GM21528 (cell line): ENCODE measurements at regions not wholly inside any gene's neighbourhood (a gene's known extent, or its start where the extent isn't known, plus 50 kb on each side); places are given as distances from the start of the nearest gene placed in this dataset.
A peak's percentile ranks its signal among the peaks of the same experiment; 100 is the strongest.
"Not testable (repeated sequence)": the region's sequence is repeated elsewhere in the genome, so short reads cannot be mapped to it uniquely, and the experiment has no call there.

Source experiments
- ATAC-seq: cut with Tn5 transposase; IDR thresholded peaks from one replicate; pipeline ENCODE4 v1.9.1; 2021; ENCODE audit warnings: mild to moderate bottlenecking, moderate library complexity; ENCODE audit not compliant: unreplicated experiment, low FRiP score

DNA sequence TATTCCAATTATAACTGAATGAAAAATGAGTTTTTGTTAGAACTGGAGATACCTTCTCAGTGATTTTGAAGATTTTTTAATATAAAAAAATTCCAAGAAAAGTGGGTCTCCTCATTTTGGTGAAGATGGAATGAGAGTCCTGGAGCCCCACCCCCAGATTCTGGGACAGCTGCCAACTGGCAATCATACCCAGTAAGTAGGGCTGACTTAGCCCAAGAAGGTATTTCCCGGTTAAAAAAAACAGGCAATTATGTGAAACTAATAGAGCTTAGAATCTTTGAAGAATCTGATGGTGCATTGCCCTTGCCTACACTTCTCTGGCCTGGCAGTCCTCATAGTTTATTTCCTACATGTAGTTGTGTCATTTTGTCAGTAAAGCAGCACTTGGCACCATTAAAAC, 52.8 kb upstream of the VWDE start:
- no peak for ATAC-seq

DNA sequence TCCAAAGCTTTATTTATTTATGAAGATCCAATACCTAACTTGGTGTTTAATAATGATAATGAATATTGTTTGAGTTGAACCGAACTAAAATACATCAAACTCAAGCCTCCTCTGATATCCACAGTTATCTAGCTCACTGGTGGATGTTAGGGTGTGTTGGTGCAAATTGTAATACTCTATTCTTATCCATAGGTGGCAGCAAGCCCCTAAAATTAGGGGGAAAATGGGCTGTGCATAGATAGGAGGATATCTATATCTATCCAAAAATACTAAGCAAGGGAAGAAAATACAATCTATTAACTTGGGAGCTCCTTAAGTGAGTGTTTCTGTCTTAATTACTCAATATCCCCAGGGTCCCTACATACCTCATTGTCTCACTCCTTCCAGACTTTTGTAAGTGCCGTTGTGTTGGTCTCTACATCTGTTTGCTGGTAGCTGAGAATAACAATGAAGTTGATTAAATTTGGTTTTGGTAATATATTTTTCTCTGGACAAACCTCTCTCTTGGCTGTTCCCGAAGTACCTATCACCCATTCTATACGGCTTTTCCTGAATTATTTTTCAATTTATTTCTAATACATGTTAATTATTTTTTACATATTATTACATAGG, 55.0 kb upstream of the VWDE start:
- ATAC-seq = peak; percentile 98

DNA sequence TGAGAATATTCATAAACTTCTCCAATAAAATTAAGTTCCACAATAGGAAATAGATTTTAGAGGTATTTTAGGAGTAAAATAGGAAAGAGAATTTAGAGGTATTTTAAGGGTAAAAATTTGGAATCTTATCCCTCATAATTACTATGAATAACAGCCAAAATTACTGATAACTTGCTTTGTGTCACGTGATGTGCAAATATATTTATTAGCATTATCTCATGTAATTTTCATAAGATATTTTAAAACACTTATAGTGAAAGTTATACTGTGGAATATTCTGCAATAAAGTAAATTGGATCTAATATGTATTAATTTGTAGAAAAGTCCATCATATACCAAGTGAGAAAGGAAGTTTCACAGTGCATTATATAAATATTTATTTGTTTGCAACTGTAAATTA, 64.2 kb upstream of the VWDE start:
- no peak for ATAC-seq

DNA sequence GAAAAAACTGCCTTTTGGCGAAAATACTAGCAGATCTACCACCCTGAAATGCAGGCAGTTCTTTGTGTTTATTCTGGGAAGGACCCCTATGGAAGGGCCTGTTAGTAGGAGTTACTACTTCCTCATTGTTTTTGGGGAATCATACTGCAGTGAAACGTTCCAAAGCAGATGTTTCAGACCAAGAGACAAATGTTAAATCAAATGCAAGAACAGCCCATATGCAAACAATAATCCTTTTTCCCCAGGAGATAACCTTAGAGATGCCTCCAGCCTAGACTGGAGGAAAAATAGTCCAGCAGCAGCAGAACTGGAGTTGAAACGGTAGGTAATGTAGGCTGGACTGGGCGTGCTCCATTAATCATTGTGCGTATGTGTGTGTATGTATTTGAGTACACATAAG, 65.9 kb upstream of the VWDE start:
- ATAC-seq = no peak

- no peak for ATAC-seq
Measured at GRCh38 chr7:12470930-12471329, 67.3 kb upstream of the VWDE start.

- no peak for ATAC-seq
Measured at GRCh38 chr7:12474035-12474434, 70.4 kb upstream of the VWDE start.

GRCh38 chr7:12475362-12476063, 71.8 kb upstream of the VWDE start:
- ATAC-seq = no peak

- no peak for ATAC-seq
Measured at GRCh38 chr7:12477620-12478019, 74.0 kb upstream of the VWDE start.

GRCh38 chr7:12481722-12482121, 78.1 kb upstream of the VWDE start:
- ATAC-seq = peak; percentile 98

DNA sequence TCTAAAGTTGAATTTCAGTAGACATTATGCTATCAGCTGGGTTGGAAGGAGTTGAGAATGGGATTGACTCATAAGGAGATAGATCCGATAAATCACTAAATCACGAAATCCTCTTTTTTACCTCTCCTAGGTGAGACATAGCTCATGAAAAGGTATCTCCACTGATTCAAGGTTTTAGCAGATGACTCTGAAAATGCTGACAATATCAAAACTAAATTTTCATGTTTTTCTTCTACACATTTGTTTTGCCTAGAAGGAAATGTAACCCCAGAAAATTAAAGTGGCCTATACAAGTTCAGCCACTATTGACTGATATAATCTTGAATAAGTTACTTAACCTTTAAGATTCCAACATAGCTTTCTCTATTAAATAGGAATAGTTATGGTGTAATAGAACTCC, 82.2 kb upstream of the VWDE start:
- no peak for ATAC-seq

DNA sequence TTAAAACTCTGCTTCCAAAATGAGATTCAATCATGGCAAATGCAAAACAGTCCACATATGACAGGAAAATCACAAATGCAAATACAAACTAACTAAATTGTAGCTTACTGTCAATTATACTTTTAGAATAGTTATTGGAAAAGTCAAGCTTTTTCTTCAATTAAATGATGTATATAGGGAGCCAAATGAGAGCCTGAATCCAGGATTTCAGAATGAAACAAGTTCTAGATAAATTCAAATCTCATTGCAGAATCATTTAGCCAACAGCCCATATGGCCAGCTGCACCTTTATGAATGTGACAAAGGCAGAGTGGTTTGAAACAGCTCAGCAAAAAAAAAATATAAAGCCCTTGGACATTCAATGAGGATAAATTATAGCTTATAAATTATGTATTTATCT, 82.2 kb upstream of the SCIN start:
- no peak for ATAC-seq

GRCh38 chr7:12490107-12490688, 80.3 kb upstream of the SCIN start:
- ATAC-seq = peak; percentile 82

DNA sequence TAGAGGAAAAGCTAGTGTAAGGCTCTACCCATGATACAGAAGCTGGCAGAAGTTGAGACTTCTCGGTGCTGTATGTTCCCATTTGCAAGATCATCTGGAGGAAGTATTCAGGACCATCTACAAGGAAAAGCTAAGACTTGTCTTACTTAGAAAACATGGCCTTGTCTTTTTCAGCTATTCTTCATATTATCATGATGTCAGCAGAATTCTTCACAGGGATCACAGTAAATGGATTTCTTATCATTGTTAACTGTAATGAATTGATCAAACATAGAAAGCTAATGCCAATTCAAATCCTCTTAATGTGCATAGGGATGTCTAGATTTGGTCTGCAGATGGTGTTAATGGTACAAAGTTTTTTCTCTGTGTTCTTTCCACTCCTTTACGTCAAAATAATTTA, 79.6 kb upstream of the SCIN start:
- no peak for ATAC-seq

DNA sequence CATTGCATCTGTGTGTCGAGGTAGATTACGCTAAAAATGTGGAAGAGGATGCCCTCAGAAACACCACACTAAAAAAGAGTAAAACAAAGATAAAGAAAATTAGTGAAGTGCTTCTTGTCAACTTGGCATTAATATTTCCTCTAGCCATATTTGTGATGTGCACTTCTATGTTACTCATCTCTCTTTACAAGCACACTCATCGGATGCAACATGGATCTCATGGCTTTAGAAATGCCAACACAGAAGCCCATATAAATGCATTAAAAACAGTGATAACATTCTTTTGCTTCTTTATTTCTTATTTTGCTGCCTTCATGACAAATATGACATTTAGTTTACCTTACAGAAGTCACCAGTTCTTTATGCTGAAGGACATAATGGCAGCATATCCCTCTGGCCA, 79.0 kb upstream of the SCIN start:
- ATAC-seq = no peak

DNA sequence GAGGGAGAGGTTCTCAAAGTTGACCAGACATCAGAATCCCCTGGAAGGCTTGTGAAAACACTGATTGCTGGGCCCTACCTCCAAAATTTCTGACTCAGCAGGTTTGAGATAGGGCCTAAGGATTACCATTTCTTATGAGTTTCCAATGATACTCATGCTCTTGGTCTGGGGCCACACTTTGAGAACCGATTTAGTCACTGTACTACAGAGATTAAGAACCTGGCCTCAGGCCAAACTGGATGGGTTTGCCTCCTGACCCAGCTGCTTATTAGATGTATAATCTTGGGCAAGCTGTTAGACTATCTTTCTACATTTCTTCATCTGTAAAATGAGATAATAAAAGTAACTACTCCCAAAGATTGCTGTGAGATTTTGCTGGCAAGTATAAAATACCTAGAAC, 77.1 kb upstream of the SCIN start:
- ATAC-seq = no peak

GRCh38 chr7:12493863-12494686, 76.4 kb upstream of the SCIN start:
- no peak for ATAC-seq

- no peak for ATAC-seq
Measured at GRCh38 chr7:12494687-12495024, 75.9 kb upstream of the SCIN start.

- ATAC-seq = not testable (repeated sequence)
Measured at GRCh38 chr7:12496901-12497674, 73.4 kb upstream of the SCIN start.

DNA sequence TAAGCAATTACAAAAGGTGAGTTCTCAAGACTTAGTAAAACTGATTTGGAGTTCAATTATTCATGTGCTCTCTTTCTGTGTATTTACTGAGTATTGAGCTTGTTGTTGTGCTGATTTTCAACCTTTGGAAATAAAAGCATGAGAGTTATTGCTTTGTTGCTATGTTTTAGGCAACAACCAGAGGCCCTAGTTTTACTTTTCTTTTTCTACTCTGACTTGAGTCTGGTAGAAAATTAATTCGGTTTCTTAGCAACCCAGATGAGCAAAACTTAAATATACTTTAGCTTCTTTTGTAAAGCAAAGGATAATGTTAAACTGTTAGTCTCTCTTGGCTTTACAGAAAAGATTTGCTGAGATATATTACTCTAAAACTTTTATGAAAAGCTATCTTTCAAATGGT, 66.4 kb upstream of the SCIN start:
- ATAC-seq = no peak

GRCh38 chr7:12508005-12508404, 62.5 kb upstream of the SCIN start:
- no peak for ATAC-seq

GRCh38 chr7:12508554-12508953, 62.0 kb upstream of the SCIN start:
- ATAC-seq = no peak
